NCI-H510A (cell line): ENCODE measurements at regions not wholly inside any gene's neighbourhood (a gene's known extent, or its start where the extent isn't known, plus 50 kb on each side); places are given as distances from the start of the nearest gene placed in this dataset.

ENCODE experiments used
- DNase-seq: peaks from one replicate; lab custom pipeline; 2025; lab: John Stamatoyannopoulos, UW

GRCh38 chr5:89728134-89728533, 681.4 kb downstream of the CETN3 start:
- DNase-seq: no peak

- no peak for DNase-seq
Observed at GRCh38 chr5:89724379-89725095, 685.0 kb downstream of the CETN3 start.

- DNase-seq: no peak
Observed at GRCh38 chr5:89723907-89724306, 685.6 kb downstream of the CETN3 start.

- no peak for DNase-seq
Observed at GRCh38 chr5:89722538-89722937, 687.0 kb downstream of the CETN3 start.

- DNase-seq: no peak
Observed at GRCh38 chr5:89721931-89722330, 687.6 kb downstream of the CETN3 start.

GRCh38 chr5:89721353-89721752, 688.2 kb downstream of the CETN3 start:
- no peak for DNase-seq

- no peak for DNase-seq
Observed at GRCh38 chr5:89712134-89712700, 697.3 kb downstream of the CETN3 start.

- no peak for DNase-seq
Observed at GRCh38 chr5:89711526-89711925, 698.0 kb downstream of the CETN3 start.

GRCh38 chr5:89710006-89710405, 699.5 kb downstream of the CETN3 start:
- DNase-seq: no peak

- DNase-seq: no peak
Observed at GRCh38 chr5:89707891-89708290, 701.7 kb downstream of the CETN3 start.

GRCh38 chr5:89706731-89707130, 702.8 kb downstream of the CETN3 start:
- no peak for DNase-seq

- no peak for DNase-seq
Observed at GRCh38 chr5:89703817-89704216, 705.7 kb downstream of the CETN3 start.

GRCh38 chr5:89698028-89698427, 711.5 kb downstream of the CETN3 start:
- no peak for DNase-seq

- peak; percentile 3 for DNase-seq
Observed at GRCh38 chr5:89697581-89697980, 712.0 kb downstream of the CETN3 start.

- no peak for DNase-seq
Observed at GRCh38 chr5:89695371-89695770, 714.2 kb downstream of the CETN3 start.

- no peak for DNase-seq
Observed at GRCh38 chr5:89694026-89694550, 715.5 kb downstream of the CETN3 start.

GRCh38 chr5:89690331-89690730, 719.2 kb downstream of the CETN3 start:
- no peak for DNase-seq

- no peak for DNase-seq
Observed at GRCh38 chr5:89686081-89686765, 723.3 kb downstream of the CETN3 start.

- no peak for DNase-seq
Observed at GRCh38 chr5:89676634-89677033, 732.9 kb downstream of the CETN3 start.

- DNase-seq: no peak
Observed at GRCh38 chr5:89673019-89673418, 736.5 kb downstream of the CETN3 start.

- DNase-seq: no peak
Observed at GRCh38 chr5:89668821-89669220, 740.7 kb downstream of the CETN3 start.

- DNase-seq: no peak
Observed at GRCh38 chr5:89662499-89662898, 747.1 kb downstream of the CETN3 start.

GRCh38 chr5:89638871-89639270, 755.9 kb upstream of the MEF2C start:
- no peak for DNase-seq
